ENCODE measurements at regions not wholly inside any gene's neighbourhood (a gene's known extent, or its start where the extent isn't known, plus 50 kb on each side); places are given as distances from the start of the nearest gene placed in this dataset.

GRCh38 chr2:194260185-194260584 lies 1396.8 kb upstream of the SLC39A10 start (continued):
- TF ChIP-seq ARID4B (CRISPR knock-in tag; IDR thresholded peaks at IDR 0.05; ENCODE audit: borderline replicate concordance) (no peak), E2F4 (CRISPR knock-in tag; IDR thresholded peaks at IDR 0.05; ENCODE audit: borderline replicate concordance, low read depth) (no peak), NR2C2 (CRISPR knock-in tag; IDR thresholded peaks at IDR 0.05) (no peak), RELA (CRISPR knock-in tag; IDR thresholded peaks at IDR 0.05; ENCODE audit: borderline replicate concordance) (no peak), JUN (CRISPR knock-in tag; IDR thresholded peaks at IDR 0.05) (no peak), ZNF138 (CRISPR knock-in tag; conservative IDR thresholded peaks at IDR 0.05) (no peak), TP53 (CRISPR knock-in tag; IDR thresholded peaks at IDR 0.05) (no peak), ZNF512 (CRISPR knock-in tag; IDR thresholded peaks at IDR 0.05; ENCODE audit: borderline replicate concordance) (no peak), ZNF416 (CRISPR knock-in tag; IDR thresholded peaks at IDR 0.05) (no peak), USF2 (CRISPR knock-in tag; IDR thresholded peaks at IDR 0.05) (no peak), CDX4 (CRISPR knock-in tag; IDR thresholded peaks at IDR 0.05; ENCODE audit: borderline replicate concordance) (no peak), ZBTB43 (CRISPR knock-in tag; IDR thresholded peaks at IDR 0.05) (no peak), ATF3 (CRISPR knock-in tag; conservative IDR thresholded peaks at IDR 0.05) (no peak), ELF4 (CRISPR knock-in tag; IDR thresholded peaks at IDR 0.05; ENCODE audit: low read depth) (no peak), NFATC4 (CRISPR knock-in tag; IDR thresholded peaks at IDR 0.05) (no peak), AR (CRISPR knock-in tag; IDR thresholded peaks at IDR 0.05) (no peak)

Data from WTC11 (cell line).